ENCODE measurements at regions not wholly inside any gene's neighbourhood (a gene's known extent, or its start where the extent isn't known, plus 50 kb on each side); places are given as distances from the start of the nearest gene placed in this dataset.

DNA sequence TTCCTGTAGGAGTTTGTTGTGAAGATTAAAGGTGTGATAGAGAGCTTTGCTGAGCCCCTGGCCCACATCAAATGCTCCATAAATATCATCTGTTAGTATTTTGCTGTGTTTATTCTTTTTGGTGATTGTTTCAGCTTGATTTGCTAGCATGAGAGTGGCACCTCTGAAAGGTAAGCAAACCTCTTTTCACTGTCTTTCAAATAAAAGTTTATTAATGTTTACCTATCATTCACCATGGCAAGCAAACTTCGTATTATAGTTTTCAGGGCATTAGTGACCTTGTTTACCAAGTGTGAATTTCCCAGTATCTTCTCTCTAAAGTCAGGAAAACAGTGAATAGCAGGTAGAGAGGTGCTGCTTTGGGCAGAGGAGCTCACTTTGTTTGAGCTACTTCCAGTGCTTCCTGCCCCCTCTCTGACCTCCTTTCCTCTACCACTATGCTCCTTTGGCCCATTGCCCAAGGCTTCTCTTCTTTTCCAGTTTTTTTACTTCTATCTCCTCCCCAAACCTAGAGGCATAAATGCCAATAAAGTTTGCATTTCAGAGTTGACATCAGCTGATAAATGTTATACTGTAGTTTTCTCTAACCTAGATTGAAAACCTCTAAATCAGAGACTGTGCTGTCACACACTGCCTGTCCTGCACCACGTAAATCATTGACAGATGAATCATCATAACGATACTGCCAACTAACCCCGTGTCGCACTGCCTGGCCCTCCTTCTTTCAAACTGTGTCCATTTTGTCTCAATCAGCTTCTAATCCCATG, 569.0 kb downstream of the TUSC7 start:
- DNase-seq (ENCODE audit: low spot score) (no peak), ATAC-seq (peak; percentile 57; the same call in 2 of the 3 replicates)
- no peaks in the 10 kb centered on the region for H3K9me3 Mint-ChIP-seq
- H3K27ac ChIP-seq (ENCODE audit: low read depth), result no peak overlapping the region
- no peaks in the 10 kb centered on the region for H3K27me3 Mint-ChIP-seq (ENCODE audit: insufficient read depth, low read depth, poor library complexity)
- peaks cover 8% of the 10 kb centered on the region for H3K4me1 Mint-ChIP-seq
- H2AFZ ChIP-seq, result no peak overlapping the region
- TF ChIP-seq, protein P1, sequence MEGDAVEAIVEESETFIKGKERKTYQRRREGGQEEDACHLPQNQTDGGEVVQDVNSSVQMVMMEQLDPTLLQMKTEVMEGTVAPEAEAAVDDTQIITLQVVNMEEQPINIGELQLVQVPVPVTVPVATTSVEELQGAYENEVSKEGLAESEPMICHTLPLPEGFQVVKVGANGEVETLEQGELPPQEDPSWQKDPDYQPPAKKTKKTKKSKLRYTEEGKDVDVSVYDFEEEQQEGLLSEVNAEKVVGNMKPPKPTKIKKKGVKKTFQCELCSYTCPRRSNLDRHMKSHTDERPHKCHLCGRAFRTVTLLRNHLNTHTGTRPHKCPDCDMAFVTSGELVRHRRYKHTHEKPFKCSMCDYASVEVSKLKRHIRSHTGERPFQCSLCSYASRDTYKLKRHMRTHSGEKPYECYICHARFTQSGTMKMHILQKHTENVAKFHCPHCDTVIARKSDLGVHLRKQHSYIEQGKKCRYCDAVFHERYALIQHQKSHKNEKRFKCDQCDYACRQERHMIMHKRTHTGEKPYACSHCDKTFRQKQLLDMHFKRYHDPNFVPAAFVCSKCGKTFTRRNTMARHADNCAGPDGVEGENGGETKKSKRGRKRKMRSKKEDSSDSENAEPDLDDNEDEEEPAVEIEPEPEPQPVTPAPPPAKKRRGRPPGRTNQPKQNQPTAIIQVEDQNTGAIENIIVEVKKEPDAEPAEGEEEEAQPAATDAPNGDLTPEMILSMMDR (conservative IDR thresholded peaks at IDR 0.05; ENCODE audit: low read depth in 2 of 2), result no peak
- TF ChIP-seq CREB1 (CRISPR knock-in tag; IDR thresholded peaks at IDR 0.05; ENCODE audit: low read depth) (no peak), JUNB (IDR thresholded peaks at IDR 0.05; ENCODE audit: unreplicated experiment) (no peak), ZNF114 (CRISPR knock-in tag; IDR thresholded peaks at IDR 0.05) (no peak)
- TF ChIP-seq, protein P2, sequence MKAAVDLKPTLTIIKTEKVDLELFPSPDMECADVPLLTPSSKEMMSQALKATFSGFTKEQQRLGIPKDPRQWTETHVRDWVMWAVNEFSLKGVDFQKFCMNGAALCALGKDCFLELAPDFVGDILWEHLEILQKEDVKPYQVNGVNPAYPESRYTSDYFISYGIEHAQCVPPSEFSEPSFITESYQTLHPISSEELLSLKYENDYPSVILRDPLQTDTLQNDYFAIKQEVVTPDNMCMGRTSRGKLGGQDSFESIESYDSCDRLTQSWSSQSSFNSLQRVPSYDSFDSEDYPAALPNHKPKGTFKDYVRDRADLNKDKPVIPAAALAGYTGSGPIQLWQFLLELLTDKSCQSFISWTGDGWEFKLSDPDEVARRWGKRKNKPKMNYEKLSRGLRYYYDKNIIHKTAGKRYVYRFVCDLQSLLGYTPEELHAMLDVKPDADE (IDR thresholded peaks at IDR 0.05), result no peak
- TF ChIP-seq, protein P3, sequence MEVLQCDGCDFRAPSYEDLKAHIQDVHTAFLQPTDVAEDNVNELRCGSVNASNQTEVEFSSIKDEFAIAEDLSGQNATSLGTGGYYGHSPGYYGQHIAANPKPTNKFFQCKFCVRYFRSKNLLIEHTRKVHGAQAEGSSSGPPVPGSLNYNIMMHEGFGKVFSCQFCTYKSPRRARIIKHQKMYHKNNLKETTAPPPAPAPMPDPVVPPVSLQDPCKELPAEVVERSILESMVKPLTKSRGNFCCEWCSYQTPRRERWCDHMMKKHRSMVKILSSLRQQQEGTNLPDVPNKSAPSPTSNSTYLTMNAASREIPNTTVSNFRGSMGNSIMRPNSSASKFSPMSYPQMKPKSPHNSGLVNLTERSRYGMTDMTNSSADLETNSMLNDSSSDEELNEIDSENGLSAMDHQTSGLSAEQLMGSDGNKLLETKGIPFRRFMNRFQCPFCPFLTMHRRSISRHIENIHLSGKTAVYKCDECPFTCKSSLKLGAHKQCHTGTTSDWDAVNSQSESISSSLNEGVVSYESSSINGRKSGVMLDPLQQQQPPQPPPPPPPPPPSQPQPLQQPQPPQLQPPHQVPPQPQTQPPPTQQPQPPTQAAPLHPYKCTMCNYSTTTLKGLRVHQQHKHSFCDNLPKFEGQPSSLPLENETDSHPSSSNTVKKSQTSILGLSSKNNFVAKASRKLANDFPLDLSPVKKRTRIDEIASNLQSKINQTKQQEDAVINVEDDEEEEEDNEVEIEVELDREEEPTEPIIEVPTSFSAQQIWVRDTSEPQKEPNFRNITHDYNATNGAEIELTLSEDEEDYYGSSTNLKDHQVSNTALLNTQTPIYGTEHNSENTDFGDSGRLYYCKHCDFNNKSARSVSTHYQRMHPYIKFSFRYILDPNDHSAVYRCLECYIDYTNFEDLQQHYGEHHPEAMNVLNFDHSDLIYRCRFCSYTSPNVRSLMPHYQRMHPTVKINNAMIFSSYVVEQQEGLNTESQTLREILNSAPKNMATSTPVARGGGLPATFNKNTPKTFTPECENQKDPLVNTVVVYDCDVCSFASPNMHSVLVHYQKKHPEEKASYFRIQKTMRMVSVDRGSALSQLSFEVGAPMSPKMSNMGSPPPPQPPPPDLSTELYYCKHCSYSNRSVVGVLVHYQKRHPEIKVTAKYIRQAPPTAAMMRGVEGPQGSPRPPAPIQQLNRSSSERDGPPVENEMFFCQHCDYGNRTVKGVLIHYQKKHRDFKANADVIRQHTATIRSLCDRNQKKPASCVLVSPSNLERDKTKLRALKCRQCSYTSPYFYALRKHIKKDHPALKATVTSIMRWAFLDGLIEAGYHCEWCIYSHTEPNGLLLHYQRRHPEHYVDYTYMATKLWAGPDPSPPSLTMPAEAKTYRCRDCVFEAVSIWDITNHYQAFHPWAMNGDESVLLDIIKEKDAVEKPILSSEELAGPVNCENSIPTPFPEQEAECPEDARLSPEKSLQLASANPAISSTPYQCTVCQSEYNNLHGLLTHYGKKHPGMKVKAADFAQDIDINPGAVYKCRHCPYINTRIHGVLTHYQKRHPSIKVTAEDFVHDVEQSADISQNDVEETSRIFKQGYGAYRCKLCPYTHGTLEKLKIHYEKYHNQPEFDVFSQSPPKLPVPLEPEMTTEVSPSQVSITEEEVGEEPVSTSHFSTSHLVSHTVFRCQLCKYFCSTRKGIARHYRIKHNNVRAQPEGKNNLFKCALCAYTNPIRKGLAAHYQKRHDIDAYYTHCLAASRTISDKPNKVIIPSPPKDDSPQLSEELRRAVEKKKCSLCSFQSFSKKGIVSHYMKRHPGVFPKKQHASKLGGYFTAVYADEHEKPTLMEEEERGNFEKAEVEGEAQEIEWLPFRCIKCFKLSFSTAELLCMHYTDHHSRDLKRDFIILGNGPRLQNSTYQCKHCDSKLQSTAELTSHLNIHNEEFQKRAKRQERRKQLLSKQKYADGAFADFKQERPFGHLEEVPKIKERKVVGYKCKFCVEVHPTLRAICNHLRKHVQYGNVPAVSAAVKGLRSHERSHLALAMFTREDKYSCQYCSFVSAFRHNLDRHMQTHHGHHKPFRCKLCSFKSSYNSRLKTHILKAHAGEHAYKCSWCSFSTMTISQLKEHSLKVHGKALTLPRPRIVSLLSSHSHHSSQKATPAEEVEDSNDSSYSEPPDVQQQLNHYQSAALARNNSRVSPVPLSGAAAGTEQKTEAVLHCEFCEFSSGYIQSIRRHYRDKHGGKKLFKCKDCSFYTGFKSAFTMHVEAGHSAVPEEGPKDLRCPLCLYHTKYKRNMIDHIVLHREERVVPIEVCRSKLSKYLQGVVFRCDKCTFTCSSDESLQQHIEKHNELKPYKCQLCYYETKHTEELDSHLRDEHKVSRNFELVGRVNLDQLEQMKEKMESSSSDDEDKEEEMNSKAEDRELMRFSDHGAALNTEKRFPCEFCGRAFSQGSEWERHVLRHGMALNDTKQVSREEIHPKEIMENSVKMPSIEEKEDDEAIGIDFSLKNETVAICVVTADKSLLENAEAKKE (CRISPR knock-in tag; IDR thresholded peaks at IDR 0.05), result no peak
- no peaks in the 10 kb centered on the region for H3K27me3 ChIP-seq (ENCODE audit: insufficient read depth)
- no peaks in the 10 kb centered on the region for H3F3A ChIP-seq (replicated peaks; ENCODE audit: low read depth)
- no peaks in the 10 kb centered on the region for H3K36me3 Mint-ChIP-seq (ENCODE audit: low read depth)
- H4K20me1 ChIP-seq (replicated peaks; ENCODE audit: insufficient read depth), result no peaks in the 10 kb centered on the region
- no peak overlapping the region for H3K27ac Mint-ChIP-seq
- peaks cover 5% of the 10 kb centered on the region; the same call in 1 of the 2 replicates for H3K4me1 ChIP-seq (ENCODE audit: insufficient read depth)
- no peak overlapping the region for H3K4me3 Mint-ChIP-seq
- no peaks in the 10 kb centered on the region for H3K9me2 ChIP-seq (ENCODE audit: insufficient read depth)
- no peaks in the 10 kb centered on the region for H3K36me3 ChIP-seq (ENCODE audit: insufficient read depth)
- no peak overlapping the region for H3K4me2 ChIP-seq
- no peak overlapping the region for H3K4me3 ChIP-seq
- H3K79me2 ChIP-seq (replicated peaks; ENCODE audit: insufficient read depth), result no peaks in the 10 kb centered on the region

All from GM23338 (cell line).